ENCODE measurements at regions not wholly inside any gene's neighbourhood (a gene's known extent, or its start where the extent isn't known, plus 50 kb on each side); places are given as distances from the start of the nearest gene placed in this dataset.

- TF ChIP-seq CTCF (IDR thresholded peaks at IDR 0.05) (no peak), EZH2 (IDR thresholded peaks at IDR 0.05; ENCODE audit: borderline replicate concordance, insufficient read depth, low read depth, low read length, poor library complexity, severe bottlenecking) (no peak)
Observed at GRCh38 chr10:3228629-3228945, 56.0 kb upstream of the PITRM1 start.

Data from B cell (primary cell).